ENCODE measurements at regions not wholly inside any gene's neighbourhood (a gene's known extent, or its start where the extent isn't known, plus 50 kb on each side); places are given as distances from the start of the nearest gene placed in this dataset.

- TF ChIP-seq, protein P1, sequence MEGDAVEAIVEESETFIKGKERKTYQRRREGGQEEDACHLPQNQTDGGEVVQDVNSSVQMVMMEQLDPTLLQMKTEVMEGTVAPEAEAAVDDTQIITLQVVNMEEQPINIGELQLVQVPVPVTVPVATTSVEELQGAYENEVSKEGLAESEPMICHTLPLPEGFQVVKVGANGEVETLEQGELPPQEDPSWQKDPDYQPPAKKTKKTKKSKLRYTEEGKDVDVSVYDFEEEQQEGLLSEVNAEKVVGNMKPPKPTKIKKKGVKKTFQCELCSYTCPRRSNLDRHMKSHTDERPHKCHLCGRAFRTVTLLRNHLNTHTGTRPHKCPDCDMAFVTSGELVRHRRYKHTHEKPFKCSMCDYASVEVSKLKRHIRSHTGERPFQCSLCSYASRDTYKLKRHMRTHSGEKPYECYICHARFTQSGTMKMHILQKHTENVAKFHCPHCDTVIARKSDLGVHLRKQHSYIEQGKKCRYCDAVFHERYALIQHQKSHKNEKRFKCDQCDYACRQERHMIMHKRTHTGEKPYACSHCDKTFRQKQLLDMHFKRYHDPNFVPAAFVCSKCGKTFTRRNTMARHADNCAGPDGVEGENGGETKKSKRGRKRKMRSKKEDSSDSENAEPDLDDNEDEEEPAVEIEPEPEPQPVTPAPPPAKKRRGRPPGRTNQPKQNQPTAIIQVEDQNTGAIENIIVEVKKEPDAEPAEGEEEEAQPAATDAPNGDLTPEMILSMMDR (IDR thresholded peaks at IDR 0.05), result no peak
- DNase-seq (no peak), ATAC-seq (no peak)
- H3K4me3 ChIP-seq, result no peak overlapping the region
- peaks cover 5% of the 10 kb centered on the region for H3K9me3 ChIP-seq
- H3K4me1 ChIP-seq (ENCODE audit: low read depth), result no peaks in the 10 kb centered on the region
- intact Hi-C loops (cut with DNase I, micrococcal nuclease), result no loop called here
- H3K36me3 ChIP-seq (ENCODE audit: low read depth), result no peaks in the 10 kb centered on the region
These were observed 1425.7 kb downstream of the DSC3 start for GRCh38 chr18:29616867-29617266.

DNA sequence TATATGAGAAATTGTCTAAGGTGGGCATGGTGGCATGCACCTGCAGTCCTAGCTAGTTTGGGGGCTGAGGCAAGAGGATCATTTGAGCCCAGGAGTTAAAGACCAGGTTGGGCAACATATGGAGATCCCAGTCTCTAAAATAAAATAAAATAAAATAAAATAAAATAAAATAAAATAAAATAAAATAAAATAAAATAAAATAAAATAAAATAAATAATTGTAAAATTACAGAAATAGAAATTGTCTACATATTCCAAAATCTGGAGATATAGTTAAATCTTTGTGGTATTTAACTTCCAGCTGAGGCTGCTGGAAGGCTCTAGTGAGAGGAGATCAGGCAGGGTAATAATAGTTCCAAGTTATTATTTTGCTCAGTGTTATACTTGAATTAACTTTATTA, 1432.1 kb upstream of the CDH2 start:
- peaks cover 26% of the 10 kb centered on the region for H3K9me3 ChIP-seq
- ATAC-seq, result no peak
- no peaks in the 10 kb centered on the region for H3K36me3 ChIP-seq (ENCODE audit: low read depth)
- intact Hi-C loops (cut with DNase I, micrococcal nuclease), result no loop called here
- TF ChIP-seq, protein P1 (IDR thresholded peaks at IDR 0.05), result no peak
- no peak for DNase-seq
- no peak overlapping the region for H3K4me3 ChIP-seq
- no peaks in the 10 kb centered on the region for H3K4me1 ChIP-seq (ENCODE audit: low read depth)

DNA sequence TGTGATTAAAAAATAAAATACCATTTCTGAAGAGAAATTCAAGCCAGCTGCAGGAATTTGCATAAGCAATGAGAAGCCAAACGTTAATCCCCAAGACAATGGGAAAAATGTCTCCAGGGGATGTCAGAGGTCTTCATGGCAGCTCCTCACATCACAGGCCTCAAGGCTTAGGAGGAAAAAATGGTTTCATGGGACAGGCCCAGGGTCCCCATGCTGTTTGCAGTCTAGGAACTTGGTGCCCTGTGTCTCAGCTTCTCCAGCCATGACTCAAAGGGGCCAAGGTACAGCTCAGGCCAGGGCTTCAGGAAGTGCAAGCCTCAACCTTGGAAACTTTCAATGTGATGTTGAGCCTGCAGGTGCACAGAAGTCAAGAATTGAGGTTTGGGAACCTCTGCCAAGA, 1428.4 kb upstream of the CDH2 start:
- ATAC-seq (no peak), DNase-seq (no peak)
- intact Hi-C loops (cut with DNase I, micrococcal nuclease), result no loop called here
- TF ChIP-seq, protein P1 (IDR thresholded peaks at IDR 0.05), result no peak
- no peaks in the 10 kb centered on the region for H3K36me3 ChIP-seq (ENCODE audit: low read depth)
- H3K9me3 ChIP-seq, result peaks cover 24% of the 10 kb centered on the region
- no peaks in the 10 kb centered on the region for H3K4me1 ChIP-seq (ENCODE audit: low read depth)
- H3K4me3 ChIP-seq, result no peak overlapping the region

DNA sequence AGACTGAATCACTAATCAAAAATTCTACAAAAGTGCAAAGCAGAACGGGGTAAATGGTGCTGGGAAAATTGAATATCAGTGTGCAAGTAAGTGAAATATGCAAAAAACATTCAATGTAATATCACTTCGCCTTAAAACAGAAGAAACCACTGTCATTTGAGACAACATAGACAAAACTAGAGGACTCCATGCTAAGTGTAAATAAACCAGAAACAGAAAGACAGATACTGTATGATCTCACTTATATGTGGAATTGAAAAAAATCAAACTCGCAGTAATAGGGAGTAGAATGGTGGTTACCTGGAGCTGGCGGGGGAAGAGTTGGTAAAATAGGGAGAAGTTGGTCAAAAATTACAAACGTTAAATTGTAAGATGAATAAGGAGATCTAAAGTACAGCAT, 1420.0 kb upstream of the CDH2 start:
- Histone ChIP-seq H3K36me3 (ENCODE audit: low read depth) (no peaks in the 10 kb centered on the region), H3K4me3 (no peak overlapping the region), H3K9me3 (no peaks in the 10 kb centered on the region), H3K4me1 (ENCODE audit: low read depth) (no peaks in the 10 kb centered on the region)
- TF ChIP-seq, protein P1 (IDR thresholded peaks at IDR 0.05), result no peak
- DNase-seq (no peak), ATAC-seq (no peak)
- intact Hi-C loops (cut with DNase I, micrococcal nuclease), result no loop called here

DNA sequence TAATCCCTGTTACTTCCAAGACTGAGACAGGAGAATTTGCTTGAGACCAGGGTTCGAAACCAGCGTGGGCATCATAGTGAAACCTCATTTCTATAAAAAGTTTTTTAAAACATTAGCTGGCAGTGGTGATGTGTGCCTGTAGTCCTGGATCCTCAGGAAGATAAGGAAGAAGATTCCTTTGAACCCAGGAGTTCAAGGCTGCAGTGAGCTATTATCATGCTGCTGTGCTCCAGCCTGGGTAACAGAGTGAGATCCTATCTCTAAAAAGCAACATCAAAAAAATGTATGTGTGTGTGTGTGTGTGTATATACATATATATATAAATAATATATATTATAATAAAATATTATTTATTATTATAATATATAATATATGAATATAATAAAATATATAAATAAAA, 1417.6 kb upstream of the CDH2 start:
- ATAC-seq (no peak), DNase-seq (no peak)
- Histone ChIP-seq H3K4me1 (ENCODE audit: low read depth) (no peaks in the 10 kb centered on the region), H3K36me3 (ENCODE audit: low read depth) (no peaks in the 10 kb centered on the region), H3K4me3 (no peak overlapping the region), H3K9me3 (no peaks in the 10 kb centered on the region)
- TF ChIP-seq, protein P1 (IDR thresholded peaks at IDR 0.05), result no peak
- intact Hi-C loops (cut with DNase I, micrococcal nuclease), result no loop called here

DNA sequence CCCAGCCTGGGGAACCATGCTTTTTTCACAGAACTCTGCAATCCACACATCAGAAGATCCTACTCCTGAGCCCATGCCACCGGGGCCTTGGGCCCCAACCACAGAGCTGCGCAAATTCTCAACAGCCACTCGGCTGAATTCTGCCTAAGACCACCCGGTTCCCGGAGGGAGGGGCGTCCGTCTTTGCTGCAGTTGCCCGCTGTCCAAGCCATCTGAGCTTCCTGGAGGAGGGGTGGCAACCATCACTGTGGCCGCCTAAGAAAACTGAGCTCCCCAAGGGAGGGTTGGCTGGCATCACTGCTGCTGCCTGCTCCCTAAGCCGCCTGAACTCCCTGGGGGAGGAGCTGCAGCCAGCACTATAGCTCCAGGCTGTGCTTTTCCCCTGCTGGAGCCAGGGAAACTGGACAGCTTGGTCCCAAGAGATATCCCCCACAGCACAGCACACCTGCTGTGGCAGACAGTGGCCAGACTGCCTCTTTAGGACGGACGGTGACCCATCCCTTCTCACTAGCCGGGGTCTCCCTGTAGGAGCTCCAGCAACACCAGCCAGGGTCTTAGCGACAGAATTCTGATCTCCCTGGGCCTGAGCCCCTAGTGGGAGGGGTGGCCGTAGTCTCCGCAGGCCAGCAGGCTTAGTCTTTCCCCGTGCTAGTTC, 1411.6 kb upstream of the CDH2 start:
- Histone ChIP-seq H3K4me1 (ENCODE audit: low read depth) (no peaks in the 10 kb centered on the region), H3K9me3 (peaks cover 27% of the 10 kb centered on the region), H3K36me3 (ENCODE audit: low read depth) (no peaks in the 10 kb centered on the region), H3K4me3 (no peak overlapping the region)
- DNase-seq, result no peak
- intact Hi-C loops (cut with DNase I, micrococcal nuclease), result no loop called here
- TF ChIP-seq, protein P1 (IDR thresholded peaks at IDR 0.05), result no peak
- no peak for ATAC-seq

Measured in mucosa of descending colon (tissue), 3 donors.